ENCODE measurements at regions not wholly inside any gene's neighbourhood (a gene's known extent, or its start where the extent isn't known, plus 50 kb on each side); places are given as distances from the start of the nearest gene placed in this dataset.

- CTCF ChIA-PET: no interaction called here
- no peak overlapping the region for H3K27ac Mint-ChIP-seq (ENCODE audit: unreplicated experiment)
Measured at GRCh38 chr7:136045992-136046391, 68.8 kb upstream of the MTPN start.

GRCh38 chr7:136045181-136045580 lies 68.0 kb upstream of the MTPN start:
- H3K36me3 Mint-ChIP-seq (ENCODE audit: insufficient read depth, unreplicated experiment): no peaks in the 10 kb centered on the region
- no peaks in the 10 kb centered on the region for H3K4me1 Mint-ChIP-seq (ENCODE audit: low read depth, unreplicated experiment)
- peaks cover 8% of the 10 kb centered on the region for H3K27me3 Mint-ChIP-seq (ENCODE audit: unreplicated experiment)
- no peak for DNase-seq
- H3K27ac Mint-ChIP-seq (ENCODE audit: unreplicated experiment): no peak overlapping the region
- BruUV-seq (replicated peaks): no TSS peak
- no peak for TF ChIP-seq CTCF (IDR thresholded peaks at IDR 0.05; ENCODE audit: unreplicated experiment)
- intact Hi-C loops (cut with micrococcal nuclease; ENCODE audit: unreplicated experiment): no loop called here
- H3K4me3 Mint-ChIP-seq (ENCODE audit: low read depth, unreplicated experiment): no peak overlapping the region
- CTCF ChIA-PET: no interaction called here
- H3K9me3 Mint-ChIP-seq (ENCODE audit: low read depth, unreplicated experiment): peaks cover 7% of the 10 kb centered on the region

More at GRCh38 chr7:136045992-136046391, 68.8 kb upstream of the MTPN start:
- no peak for TF ChIP-seq CTCF (IDR thresholded peaks at IDR 0.05; ENCODE audit: unreplicated experiment)
- Mint-ChIP-seq H3K4me3 (ENCODE audit: low read depth, unreplicated experiment) (no peak overlapping the region), H3K36me3 (ENCODE audit: insufficient read depth, unreplicated experiment) (no peaks in the 10 kb centered on the region), H3K4me1 (ENCODE audit: low read depth, unreplicated experiment) (no peaks in the 10 kb centered on the region), H3K27me3 (ENCODE audit: unreplicated experiment) (peaks cover 8% of the 10 kb centered on the region), H3K9me3 (ENCODE audit: low read depth, unreplicated experiment) (peaks cover 7% of the 10 kb centered on the region)
- no TSS peak for BruUV-seq (replicated peaks)
- intact Hi-C loops (cut with micrococcal nuclease; ENCODE audit: unreplicated experiment): no loop called here
- no peak for DNase-seq

GRCh38 chr7:136039577-136040345 lies 62.6 kb upstream of the MTPN start:
- Mint-ChIP-seq H3K9me3 (ENCODE audit: low read depth, unreplicated experiment) (peaks cover 4% of the 10 kb centered on the region), H3K36me3 (ENCODE audit: insufficient read depth, unreplicated experiment) (no peaks in the 10 kb centered on the region), H3K27ac (ENCODE audit: unreplicated experiment) (no peak overlapping the region), H3K4me3 (ENCODE audit: low read depth, unreplicated experiment) (no peak overlapping the region), H3K4me1 (ENCODE audit: low read depth, unreplicated experiment) (no peaks in the 10 kb centered on the region), H3K27me3 (ENCODE audit: unreplicated experiment) (peaks cover 11% of the 10 kb centered on the region)
- intact Hi-C loops (cut with micrococcal nuclease; ENCODE audit: unreplicated experiment): no loop called here
- no peak for DNase-seq
- BruUV-seq (replicated peaks): no TSS peak
- no peak for TF ChIP-seq CTCF (IDR thresholded peaks at IDR 0.05; ENCODE audit: unreplicated experiment)
- CTCF ChIA-PET: no interaction called here

- TF ChIP-seq CTCF (IDR thresholded peaks at IDR 0.05; ENCODE audit: unreplicated experiment): no peak
- no peak overlapping the region for H3K4me3 Mint-ChIP-seq (ENCODE audit: low read depth, unreplicated experiment)
- H3K27ac Mint-ChIP-seq (ENCODE audit: unreplicated experiment): no peak overlapping the region
- CTCF ChIA-PET: interaction anchor here (0.6 kb wide), 1 partner anchor 428 kb away, joined by 6 read pairs; no protein-coding TSS in a partner anchor
- intact Hi-C loops (cut with micrococcal nuclease; ENCODE audit: unreplicated experiment): no loop called here
- no peaks in the 10 kb centered on the region for H3K36me3 Mint-ChIP-seq (ENCODE audit: insufficient read depth, unreplicated experiment)
- H3K4me1 Mint-ChIP-seq (ENCODE audit: low read depth, unreplicated experiment): no peaks in the 10 kb centered on the region
- no TSS peak for BruUV-seq (replicated peaks)
- peaks cover 28% of the 10 kb centered on the region for H3K27me3 Mint-ChIP-seq (ENCODE audit: unreplicated experiment)
- no peak for DNase-seq
- H3K9me3 Mint-ChIP-seq (ENCODE audit: low read depth, unreplicated experiment): no peaks in the 10 kb centered on the region
Measured at GRCh38 chr7:136036336-136036735, 59.2 kb upstream of the MTPN start.
